ENCODE measurements at regions not wholly inside any gene's neighbourhood (a gene's known extent, or its start where the extent isn't known, plus 50 kb on each side); places are given as distances from the start of the nearest gene placed in this dataset.

DNA sequence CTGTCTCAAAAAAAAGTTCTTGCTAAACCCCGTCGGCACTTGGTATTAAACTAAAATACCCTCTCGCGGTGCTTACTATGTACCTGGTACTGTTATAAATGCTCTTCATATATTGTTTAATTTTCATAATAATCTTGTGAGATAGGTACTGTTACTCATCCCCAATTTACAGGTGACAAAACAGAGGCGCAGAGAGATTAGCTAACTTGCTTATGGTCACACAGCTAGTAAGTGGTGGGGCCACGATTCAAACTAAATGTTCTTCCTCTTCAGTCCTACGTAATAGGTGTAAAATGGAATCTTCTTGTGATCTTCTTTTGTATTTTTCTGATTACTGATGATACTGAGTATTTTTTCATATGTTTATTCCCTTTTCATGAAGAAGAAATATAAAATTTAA lies 51.3 kb downstream of the TET3 start:
- ChIA-PET CTCF (no interaction called here), POLR2A (ENCODE audit: low non-redundant PET) (interaction anchor here (0.7 kb wide), 1 partner anchor 193 kb away, joined by 3 read pairs; no protein-coding TSS in a partner anchor)
- Histone ChIP-seq H3K9me3 (ENCODE audit: low read depth, low read length, poor library complexity, severe bottlenecking) (no peaks in the 10 kb centered on the region), H3K4me1 (ENCODE audit: insufficient read depth, low read length, poor library complexity, severe bottlenecking) (peaks cover 19% of the 10 kb centered on the region), H3K4me3 (ENCODE audit: low read depth, low read length, poor library complexity, severe bottlenecking) (no peak overlapping the region), H3K27me3 (replicated peaks; ENCODE audit: insufficient read depth, low read depth, low read length, poor library complexity) (no peaks in the 10 kb centered on the region), H3K36me3 (ENCODE audit: insufficient read depth, low read length, poor library complexity, severe bottlenecking) (no peaks in the 10 kb centered on the region), H3K27ac (ENCODE audit: low read depth, low read length, poor library complexity, severe bottlenecking) (no peak overlapping the region)
- intact Hi-C loops (cut with micrococcal nuclease; ENCODE audit: unreplicated experiment): no loop called here
- TF ChIP-seq EZH2 (IDR thresholded peaks at IDR 0.05; ENCODE audit: borderline replicate concordance, low read depth, low read length, poor library complexity, severe bottlenecking): no peak
- TF ChIP-seq, protein P1, sequence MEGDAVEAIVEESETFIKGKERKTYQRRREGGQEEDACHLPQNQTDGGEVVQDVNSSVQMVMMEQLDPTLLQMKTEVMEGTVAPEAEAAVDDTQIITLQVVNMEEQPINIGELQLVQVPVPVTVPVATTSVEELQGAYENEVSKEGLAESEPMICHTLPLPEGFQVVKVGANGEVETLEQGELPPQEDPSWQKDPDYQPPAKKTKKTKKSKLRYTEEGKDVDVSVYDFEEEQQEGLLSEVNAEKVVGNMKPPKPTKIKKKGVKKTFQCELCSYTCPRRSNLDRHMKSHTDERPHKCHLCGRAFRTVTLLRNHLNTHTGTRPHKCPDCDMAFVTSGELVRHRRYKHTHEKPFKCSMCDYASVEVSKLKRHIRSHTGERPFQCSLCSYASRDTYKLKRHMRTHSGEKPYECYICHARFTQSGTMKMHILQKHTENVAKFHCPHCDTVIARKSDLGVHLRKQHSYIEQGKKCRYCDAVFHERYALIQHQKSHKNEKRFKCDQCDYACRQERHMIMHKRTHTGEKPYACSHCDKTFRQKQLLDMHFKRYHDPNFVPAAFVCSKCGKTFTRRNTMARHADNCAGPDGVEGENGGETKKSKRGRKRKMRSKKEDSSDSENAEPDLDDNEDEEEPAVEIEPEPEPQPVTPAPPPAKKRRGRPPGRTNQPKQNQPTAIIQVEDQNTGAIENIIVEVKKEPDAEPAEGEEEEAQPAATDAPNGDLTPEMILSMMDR (conservative IDR thresholded peaks at IDR 0.05; ENCODE audit: low read depth, low read length): no peak
- no peak for DNase-seq (ENCODE audit: low spot score)
- BruUV-seq (replicated peaks): no TSS peak

DNA sequence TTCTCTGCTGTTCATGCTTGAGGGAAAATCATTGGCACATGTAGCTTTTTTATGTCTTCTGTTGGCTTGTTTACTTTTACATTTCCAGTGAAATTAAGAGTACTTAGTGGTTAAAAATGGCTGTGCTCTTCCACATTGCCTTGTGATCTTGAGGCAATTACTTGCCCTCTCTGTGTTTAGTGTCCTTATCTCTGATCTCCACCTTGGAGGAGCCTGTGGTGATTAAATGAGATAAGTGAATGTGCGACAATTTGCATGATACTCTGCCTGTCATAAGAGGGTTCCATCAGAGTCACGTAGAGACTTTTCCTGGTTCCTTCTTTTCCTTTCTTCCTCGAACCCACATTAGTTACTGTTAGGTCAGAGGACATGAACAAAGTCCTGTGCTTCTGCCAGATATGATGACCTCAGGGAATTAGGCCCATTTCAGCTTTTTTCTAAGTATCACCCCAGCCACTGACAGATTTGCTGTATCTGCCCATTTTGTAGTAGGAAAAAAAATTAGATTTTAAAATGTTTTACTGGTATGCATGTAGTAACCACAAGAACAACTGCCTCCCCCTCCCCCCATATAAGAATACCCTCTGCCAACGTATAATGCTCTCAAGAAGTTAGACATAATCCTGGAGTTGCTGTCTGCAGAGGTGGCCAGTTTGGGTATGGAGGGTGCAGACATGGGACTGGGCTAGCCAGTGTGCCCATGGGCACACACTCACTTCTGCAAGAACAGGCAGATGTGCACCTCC lies 51.9 kb downstream of the TET3 start:
- ChIA-PET CTCF (no interaction called here), POLR2A (ENCODE audit: low non-redundant PET) (interaction anchor here (0.7 kb wide), 1 partner anchor 193 kb away, joined by 3 read pairs; no protein-coding TSS in a partner anchor)

DNA sequence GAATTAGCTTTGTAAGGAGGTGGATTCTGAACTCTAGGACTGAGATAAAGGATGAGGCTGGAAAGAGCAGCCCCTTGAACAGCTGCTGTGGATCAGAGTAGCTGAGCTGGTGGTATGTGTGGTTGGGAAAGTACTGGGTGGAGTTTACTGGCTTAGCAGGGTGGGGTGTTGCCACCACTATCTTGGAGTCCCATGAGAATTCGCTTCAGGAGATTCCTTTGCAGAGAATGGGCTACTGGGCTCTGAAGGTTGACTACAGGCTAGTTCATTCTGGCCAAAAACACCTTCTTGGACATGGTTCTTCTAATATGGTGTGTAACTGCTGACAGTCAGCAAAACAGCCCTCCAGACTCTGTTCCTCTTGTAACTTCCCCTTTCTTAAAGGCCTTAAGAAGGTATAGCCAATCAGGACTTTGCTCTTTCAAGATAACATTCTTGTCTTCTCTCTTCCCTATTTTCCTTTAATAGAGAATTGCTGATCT lies 52.7 kb downstream of the TET3 start:
- H3K4me3 ChIP-seq (ENCODE audit: low read depth, low read length, poor library complexity, severe bottlenecking): no peak overlapping the region
- no peaks in the 10 kb centered on the region for H3K36me3 ChIP-seq (ENCODE audit: insufficient read depth, low read length, poor library complexity, severe bottlenecking)
- intact Hi-C loops (cut with micrococcal nuclease; ENCODE audit: unreplicated experiment): no loop called here
- no peaks in the 10 kb centered on the region for H3K27me3 ChIP-seq (replicated peaks; ENCODE audit: insufficient read depth, low read depth, low read length, poor library complexity)
- no peak overlapping the region for H3K27ac ChIP-seq (ENCODE audit: low read depth, low read length, poor library complexity, severe bottlenecking)
- BruUV-seq (replicated peaks): no TSS peak
- POLR2A ChIA-PET (ENCODE audit: low non-redundant PET): no interaction called here
- no peaks in the 10 kb centered on the region for H3K9me3 ChIP-seq (ENCODE audit: low read depth, low read length, poor library complexity, severe bottlenecking)
- CTCF ChIA-PET: no interaction called here
- H3K4me1 ChIP-seq (ENCODE audit: insufficient read depth, low read length, poor library complexity, severe bottlenecking): peaks cover 16% of the 10 kb centered on the region
- TF ChIP-seq, protein P1 (conservative IDR thresholded peaks at IDR 0.05; ENCODE audit: low read depth, low read length): no peak
- no peak for TF ChIP-seq EZH2 (IDR thresholded peaks at IDR 0.05; ENCODE audit: borderline replicate concordance, low read depth, low read length, poor library complexity, severe bottlenecking)
- peak; percentile 62 for DNase-seq (ENCODE audit: low spot score)

More for the DNA sequence above, 51.9 kb downstream of the TET3 start:
- Histone ChIP-seq H3K36me3 (ENCODE audit: insufficient read depth, low read length, poor library complexity, severe bottlenecking) (no peaks in the 10 kb centered on the region), H3K9me3 (ENCODE audit: low read depth, low read length, poor library complexity, severe bottlenecking) (no peaks in the 10 kb centered on the region), H3K4me3 (ENCODE audit: low read depth, low read length, poor library complexity, severe bottlenecking) (no peak overlapping the region), H3K27ac (ENCODE audit: low read depth, low read length, poor library complexity, severe bottlenecking) (no peak overlapping the region), H3K4me1 (ENCODE audit: insufficient read depth, low read length, poor library complexity, severe bottlenecking) (peaks cover 16% of the 10 kb centered on the region), H3K27me3 (replicated peaks; ENCODE audit: insufficient read depth, low read depth, low read length, poor library complexity) (no peaks in the 10 kb centered on the region)
- no TSS peak for BruUV-seq (replicated peaks)
- DNase-seq (ENCODE audit: low spot score): no peak
- TF ChIP-seq, protein P1 (conservative IDR thresholded peaks at IDR 0.05; ENCODE audit: low read depth, low read length): no peak
- TF ChIP-seq EZH2 (IDR thresholded peaks at IDR 0.05; ENCODE audit: borderline replicate concordance, low read depth, low read length, poor library complexity, severe bottlenecking): no peak
- intact Hi-C loops (cut with micrococcal nuclease; ENCODE audit: unreplicated experiment): no loop called here

Data from A673 (cell line).